Limb (tissue), 2 donors: ENCODE measurements at regions not wholly inside any gene's neighbourhood (a gene's known extent, or its start where the extent isn't known, plus 50 kb on each side); places are given as distances from the start of the nearest gene placed in this dataset.

Source experiments
- DNase-seq, 2 donors: peaks; one replicate each; pipeline ENCODE4 v3.0.0-alpha.2; 2016; ENCODE audit errors: extremely low spot score in 2 of 2

DNA sequence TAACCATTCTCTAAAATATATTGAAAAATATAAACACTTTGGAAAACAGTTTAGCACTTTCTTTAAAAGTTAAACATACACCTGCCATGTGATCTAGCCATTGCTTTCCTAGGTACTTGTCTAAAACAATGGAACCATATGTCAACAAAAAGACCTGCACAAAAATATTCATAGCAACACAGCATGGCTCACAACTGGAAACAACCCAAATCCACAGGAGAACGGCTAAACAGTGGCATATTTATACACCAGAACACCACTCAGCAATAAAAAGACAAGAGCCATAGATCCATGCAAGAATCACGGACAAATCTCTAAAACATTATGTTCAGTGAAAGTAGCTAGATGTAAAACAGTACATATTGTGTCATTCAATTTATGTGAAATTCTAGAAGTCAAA is 221.3 kb upstream of the UBE2E2 start:
- no peak for DNase-seq

DNA sequence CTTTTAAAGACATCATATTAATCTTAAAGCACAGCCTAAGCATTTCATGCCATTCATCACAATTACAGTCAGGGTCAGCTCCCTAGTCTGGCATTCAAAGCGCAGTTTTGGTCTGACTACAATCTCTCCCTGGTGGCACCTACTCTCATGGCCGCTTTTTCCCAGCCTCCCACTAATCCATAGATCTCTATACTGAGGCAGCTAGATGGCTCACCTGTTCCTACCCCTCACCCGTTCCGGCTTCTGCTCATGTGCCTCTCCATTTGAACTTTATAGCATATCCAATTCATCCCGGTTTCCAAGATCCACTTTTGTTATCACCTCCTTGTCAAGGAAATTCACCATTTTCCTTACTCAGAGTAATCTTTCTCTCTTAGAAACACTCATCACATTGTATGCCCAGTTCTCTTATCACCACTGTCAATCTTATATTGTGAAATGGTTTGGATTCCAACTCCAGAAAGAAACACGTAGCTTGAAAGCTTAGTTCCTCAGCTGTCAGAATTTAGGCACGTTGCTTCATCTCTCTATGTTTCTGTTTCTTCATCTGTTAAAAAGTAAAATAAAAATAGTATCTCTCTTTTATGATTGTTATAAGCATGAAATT is 220.0 kb upstream of the UBE2E2 start:
- no peak for DNase-seq

GRCh38 chr3:22986958-22987357 is 216.2 kb upstream of the UBE2E2 start:
- DNase-seq, result no peak

GRCh38 chr3:22988566-22988965 is 214.6 kb upstream of the UBE2E2 start:
- DNase-seq, result no peak

DNA sequence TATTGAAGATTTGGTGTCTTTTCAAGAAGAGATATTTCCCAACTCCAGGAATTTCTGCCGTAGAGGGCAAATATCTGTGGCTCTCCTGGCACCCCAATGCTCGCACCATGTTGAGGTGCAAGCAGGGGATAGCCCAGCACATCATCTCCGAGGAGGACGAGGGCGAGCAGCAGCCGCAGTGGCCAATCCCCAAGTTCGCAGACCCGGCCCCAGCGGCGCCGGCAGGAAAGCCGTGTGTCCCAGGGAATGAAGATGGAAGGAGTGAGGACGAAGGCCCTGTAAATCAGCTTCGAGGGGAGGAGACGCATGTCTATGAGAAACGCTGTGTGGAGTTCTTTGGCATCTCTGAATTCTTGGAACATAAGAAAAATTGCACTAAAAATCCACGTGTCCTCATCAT is 213.4 kb upstream of the UBE2E2 start:
- DNase-seq, result no peak

- DNase-seq, result no peak
These were observed 212.6 kb upstream of the UBE2E2 start for GRCh38 chr3:22990291-22991200.

DNA sequence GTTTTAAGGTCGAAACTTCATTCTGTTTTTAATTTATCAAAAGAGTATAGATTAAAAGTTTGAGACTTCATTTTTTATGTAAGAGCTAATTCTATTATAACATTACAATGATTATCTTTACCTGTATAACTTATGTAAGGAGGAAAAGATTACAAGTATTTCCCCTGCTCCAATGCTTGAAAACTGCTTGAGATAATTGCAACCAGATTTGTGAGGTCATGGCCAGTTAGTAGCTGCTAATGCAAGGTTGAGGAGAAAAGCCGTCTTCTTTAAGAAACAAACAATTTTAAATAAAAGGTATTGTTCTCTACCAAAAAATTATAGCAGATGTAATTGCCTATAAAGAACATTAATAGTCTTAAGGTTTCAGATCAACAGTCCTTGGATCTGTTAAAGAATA is 208.3 kb upstream of the UBE2E2 start:
- DNase-seq, result no peak

GRCh38 chr3:22996920-22997571 is 206.1 kb upstream of the UBE2E2 start:
- no peak for DNase-seq

GRCh38 chr3:23000371-23000770 is 202.8 kb upstream of the UBE2E2 start:
- DNase-seq, result no peak

DNA sequence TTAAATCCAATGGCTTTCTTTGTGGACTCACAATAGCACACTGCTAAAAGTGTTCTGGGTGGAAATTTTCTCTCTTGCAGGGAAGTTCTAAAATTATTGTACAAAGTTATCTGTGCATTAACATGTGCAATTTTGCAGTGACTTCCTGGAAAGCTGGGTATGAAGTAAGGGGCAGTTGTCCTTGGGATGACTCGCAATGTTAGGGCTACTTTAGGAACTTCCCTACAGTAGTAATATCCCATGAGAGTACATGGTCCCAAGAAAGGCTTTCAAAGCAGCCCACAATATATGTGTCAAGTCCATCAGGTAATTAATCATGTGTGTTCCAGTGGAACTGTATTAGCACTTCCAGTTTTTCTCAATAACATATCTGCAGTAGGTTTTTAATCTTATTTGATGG is 201.0 kb upstream of the UBE2E2 start:
- DNase-seq, result no peak

GRCh38 chr3:23002836-23003732 is 200.0 kb upstream of the UBE2E2 start:
- DNase-seq, result peak; percentile 34 to 47

GRCh38 chr3:23003733-23004046 is 199.4 kb upstream of the UBE2E2 start:
- DNase-seq, result no peak

GRCh38 chr3:23004971-23005370 is 198.2 kb upstream of the UBE2E2 start:
- DNase-seq, result no peak

DNA sequence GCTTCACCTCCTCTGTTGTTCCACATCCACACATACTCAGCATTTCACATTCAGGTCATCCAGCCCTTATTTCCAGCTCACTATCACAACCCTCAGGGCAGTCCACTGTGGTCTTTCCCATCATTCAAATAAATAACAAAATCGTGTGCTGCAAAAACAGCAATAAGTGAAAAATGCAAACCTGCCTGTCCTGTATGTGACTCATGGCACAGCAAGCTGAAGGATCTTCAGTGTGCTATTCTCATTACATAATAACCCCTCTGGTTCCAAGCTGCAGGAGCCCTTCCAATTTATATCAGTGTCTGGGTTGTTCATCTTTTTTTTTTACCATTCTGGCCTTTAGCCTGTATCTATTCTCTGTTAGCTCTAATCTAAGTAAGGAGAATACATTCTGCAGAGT is 185.3 kb upstream of the UBE2E2 start:
- no peak for DNase-seq

DNA sequence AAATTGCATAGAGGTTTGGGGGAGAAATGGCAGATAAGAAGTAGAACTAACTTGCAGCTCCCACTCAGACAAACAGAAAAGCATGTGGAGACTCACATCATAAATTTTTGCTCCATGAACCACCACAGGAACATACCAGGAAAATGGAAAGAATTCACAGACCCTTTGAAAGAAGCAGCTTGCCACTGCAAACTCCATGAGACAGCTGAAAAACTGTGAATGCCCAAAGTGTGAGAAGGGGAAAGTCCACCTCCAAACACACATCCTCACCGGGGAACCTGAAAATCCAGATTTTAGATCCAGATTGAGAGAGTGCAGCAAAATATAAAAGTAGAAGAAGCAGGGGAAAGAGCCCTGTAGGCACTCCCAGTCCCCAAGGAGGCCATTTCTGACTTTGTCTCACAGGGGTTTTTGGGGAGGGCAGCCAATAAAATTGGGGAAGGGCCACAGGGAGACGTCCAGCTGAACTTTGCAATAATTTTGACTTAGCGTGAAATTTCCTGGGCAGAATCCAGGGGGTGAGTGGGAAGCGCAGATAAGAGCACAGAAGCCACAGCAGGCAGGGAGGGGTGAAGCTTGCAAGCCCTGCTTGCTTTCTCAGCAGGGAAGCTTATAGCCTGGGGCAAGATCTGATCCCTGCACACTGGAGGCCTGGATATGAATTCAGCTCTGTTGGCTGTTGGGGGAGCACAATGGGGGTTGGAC is 183.4 kb upstream of the UBE2E2 start:
- no peak for DNase-seq

GRCh38 chr3:23028294-23028693 is 174.8 kb upstream of the UBE2E2 start:
- no peak for DNase-seq

DNA sequence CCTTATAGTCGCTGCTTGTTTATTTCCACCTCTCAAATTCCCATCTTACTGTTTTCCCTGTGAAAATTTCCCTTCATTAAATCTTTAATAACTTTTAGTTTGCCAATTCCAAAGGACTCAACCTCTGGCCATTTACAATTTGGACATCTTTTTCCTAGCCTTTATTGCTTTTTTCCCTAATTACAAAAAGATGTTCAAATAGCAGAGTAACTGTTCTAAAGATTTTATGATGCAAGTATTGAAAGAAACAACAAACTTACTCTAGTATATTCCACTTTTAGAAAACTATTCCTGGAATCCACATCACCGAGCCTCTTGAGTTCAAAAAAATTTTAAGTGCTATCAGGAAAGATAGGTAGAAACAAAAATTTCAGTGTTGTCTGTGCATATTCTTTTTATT is 174.1 kb upstream of the UBE2E2 start:
- no peak for DNase-seq

DNA sequence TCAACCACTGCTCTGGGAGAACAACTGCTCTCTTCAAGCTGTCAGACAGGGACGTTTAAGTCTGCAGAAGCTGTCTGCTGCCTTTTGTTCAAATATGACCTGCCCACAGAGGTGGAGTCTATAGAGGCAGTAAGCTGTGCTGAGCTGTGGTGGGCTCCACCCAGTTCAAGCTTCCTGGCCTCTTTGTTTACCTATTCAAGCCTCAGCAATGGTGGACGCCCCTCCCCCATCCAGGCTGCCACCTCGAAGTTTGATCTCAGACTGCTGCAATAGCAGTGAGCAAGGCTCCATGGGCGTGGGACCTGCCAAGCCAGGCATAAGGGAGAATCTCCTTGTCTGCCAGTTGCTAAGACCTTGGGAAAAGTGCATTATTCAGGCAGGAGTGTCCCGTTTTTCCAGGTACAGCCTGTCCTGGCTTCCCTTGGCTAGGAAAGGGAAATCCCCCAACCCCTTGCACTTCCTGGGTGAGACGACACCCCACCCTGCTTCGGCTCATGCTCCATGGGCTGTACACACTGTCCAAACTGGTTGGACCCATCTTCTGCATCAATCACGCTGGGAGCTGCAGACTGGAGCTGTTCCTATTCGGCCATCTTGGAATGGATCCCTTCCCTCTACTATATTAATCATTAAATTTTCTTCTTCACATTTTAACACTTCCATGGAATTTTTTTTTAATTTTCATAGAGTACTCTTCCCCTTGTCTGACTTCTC is 167.0 kb upstream of the UBE2E2 start:
- DNase-seq, result no peak

GRCh38 chr3:23036728-23037127 is 166.4 kb upstream of the UBE2E2 start:
- DNase-seq, result no peak

- no peak for DNase-seq
These were observed 164.7 kb upstream of the UBE2E2 start for GRCh38 chr3:23038471-23038870.
